Gastroesophageal sphincter (tissue), 4 donors: ENCODE measurements at regions not wholly inside any gene's neighbourhood (a gene's known extent, or its start where the extent isn't known, plus 50 kb on each side); places are given as distances from the start of the nearest gene placed in this dataset.

Source experiments
- ATAC-seq: fragments of 150-250 bp; one replicate; pipeline ENCODE4 v1.9.1; 2016; ENCODE audit warnings: mild to moderate bottlenecking, moderate library complexity
- H3K27ac ChIP-seq, 4 donors: fragments of 200-600 bp; sonication (generic) in 3 of 4; 1 replicate in 3 of 4; 2 replicates in 1 of 4; pipeline ENCODE4 v1.5.1; 2016 to 2019
- H3K27me3 ChIP-seq: fragments of 200-600 bp; sonication (generic); one replicate; pipeline ENCODE4 v1.5.1; 2019
- H3K36me3 ChIP-seq, 2 donors: fragments of 200-600 bp; sonication (generic); one replicate each; pipeline ENCODE4 v1.5.1; 2019; ENCODE audit warnings: control low read depth in 1 of 2
- H3K4me1 ChIP-seq, 3 donors: fragments of 200-600 bp; sonication (generic); 1 replicate in 2 of 3; 2 replicates in 1 of 3; pipeline ENCODE4 v1.5.1; 2016 to 2019; ENCODE audit warnings: control low read depth in 2 of 3
- H3K4me3 ChIP-seq, 2 donors: fragments of 200-600 bp; sonication (generic); one replicate each; pipeline ENCODE4 v1.5.1; 2019; ENCODE audit warnings: mild to moderate bottlenecking in 1 of 2, moderate library complexity in 1 of 2
- H3K9me3 ChIP-seq, 3 donors: fragments of 200-600 bp; sonication (generic); one replicate each; pipeline ENCODE4 v1.5.1; 2017 to 2019; ENCODE audit warnings: control low read depth in 2 of 3
- EP300 ChIP-seq: sonication (generic); formaldehyde crosslinking; IDR thresholded peaks from one replicate; pipeline ENCODE4 v1.6.1; 2017; ENCODE audit warnings: antibody characterized with exemption, mild to moderate bottlenecking
- POLR2A ChIP-seq, 2 donors: fragments of 450-650 bp; IDR thresholded peaks; one replicate each; pipeline ENCODE4 v1.6.1; 2017; ENCODE audit warnings: antibody characterized with exemption in 2 of 2, mild to moderate bottlenecking in 2 of 2, moderate library complexity in 1 of 2
- POLR2AphosphoS5 ChIP-seq: sonication (generic); formaldehyde crosslinking; IDR thresholded peaks from one replicate; pipeline ENCODE4 v1.6.1; 2017; ENCODE audit warnings: antibody characterized with exemption
- WGBS, 2 donors: methylation state at CpG; one replicate each; pipeline ENCODE4 v1.1.5; 2018; ENCODE audit warnings: low coverage in 1 of 2; 5-methylcytosine and 5-hydroxymethylcytosine counted together
- TF ChIP-seq, protein P1 (sequence below), 4 experiments: fragments of 200-600 bp in 2 of 4; fragments of 450-650 bp in 2 of 4; sonication (generic) in 1 of 4; IDR thresholded peaks; one replicate each; pipeline ENCODE4 v1.5.1; 2017 to 2019; ENCODE audit warnings: antibody characterized with exemption in 4 of 4, mild to moderate bottlenecking in 2 of 4, moderate library complexity in 2 of 4

GRCh38 chr12:126608607-126609175, 1543.5 kb downstream of the AACS start:
- TF ChIP-seq POLR2A (IDR thresholded peaks at IDR 0.05) (no peak), POLR2AphosphoS5 (no peak), EP300 (no peak)
- TF ChIP-seq, protein P1, sequence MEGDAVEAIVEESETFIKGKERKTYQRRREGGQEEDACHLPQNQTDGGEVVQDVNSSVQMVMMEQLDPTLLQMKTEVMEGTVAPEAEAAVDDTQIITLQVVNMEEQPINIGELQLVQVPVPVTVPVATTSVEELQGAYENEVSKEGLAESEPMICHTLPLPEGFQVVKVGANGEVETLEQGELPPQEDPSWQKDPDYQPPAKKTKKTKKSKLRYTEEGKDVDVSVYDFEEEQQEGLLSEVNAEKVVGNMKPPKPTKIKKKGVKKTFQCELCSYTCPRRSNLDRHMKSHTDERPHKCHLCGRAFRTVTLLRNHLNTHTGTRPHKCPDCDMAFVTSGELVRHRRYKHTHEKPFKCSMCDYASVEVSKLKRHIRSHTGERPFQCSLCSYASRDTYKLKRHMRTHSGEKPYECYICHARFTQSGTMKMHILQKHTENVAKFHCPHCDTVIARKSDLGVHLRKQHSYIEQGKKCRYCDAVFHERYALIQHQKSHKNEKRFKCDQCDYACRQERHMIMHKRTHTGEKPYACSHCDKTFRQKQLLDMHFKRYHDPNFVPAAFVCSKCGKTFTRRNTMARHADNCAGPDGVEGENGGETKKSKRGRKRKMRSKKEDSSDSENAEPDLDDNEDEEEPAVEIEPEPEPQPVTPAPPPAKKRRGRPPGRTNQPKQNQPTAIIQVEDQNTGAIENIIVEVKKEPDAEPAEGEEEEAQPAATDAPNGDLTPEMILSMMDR (IDR thresholded peaks at IDR 0.05): no peak
- Histone ChIP-seq H3K27me3 (no peaks in the 10 kb centered on the region), H3K9me3 (peaks cover 0 to 21% (median 0%) of the 10 kb centered on the region in 3 donors), H3K27ac (no peak overlapping the region), H3K4me3 (no peak overlapping the region), H3K4me1 (no peaks in the 10 kb centered on the region), H3K36me3 (no peaks in the 10 kb centered on the region)
- ATAC-seq: peak; percentile 31
- 61 to 76% methylated on average over 2 of the region's 2 CpGs for WGBS, 2 donors

DNA sequence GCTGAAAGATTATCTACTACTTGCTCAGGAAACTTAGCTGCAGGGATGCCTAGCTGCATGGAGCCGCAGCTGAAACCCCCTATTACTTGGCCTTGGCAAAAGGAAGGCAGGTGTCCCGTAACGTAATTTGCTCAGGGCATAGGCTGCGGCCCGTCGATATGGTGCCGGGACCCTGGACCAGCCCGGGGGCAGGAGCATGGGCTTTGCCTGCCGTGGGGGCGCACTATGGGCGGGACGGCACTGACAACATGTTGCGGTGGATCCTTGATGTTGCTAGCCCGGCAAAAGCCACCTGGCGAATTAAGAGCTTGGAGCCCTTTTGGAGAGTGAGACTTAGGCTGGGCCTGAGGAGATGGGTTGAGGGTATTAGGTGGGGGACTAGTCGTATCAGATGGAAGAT, 1551.2 kb downstream of the AACS start:
- TF ChIP-seq, protein P1 (IDR thresholded peaks at IDR 0.05): no peak
- TF ChIP-seq EP300 (no peak), POLR2AphosphoS5 (no peak), POLR2A (IDR thresholded peaks at IDR 0.05) (no peak)
- no peaks in the 10 kb centered on the region for H3K4me1 ChIP-seq
- H3K9me3 ChIP-seq: peaks cover 0 to 48% (median 0%) of the 10 kb centered on the region in 3 donors
- H3K36me3 ChIP-seq: no peaks in the 10 kb centered on the region
- no peak overlapping the region for H3K27ac ChIP-seq
- H3K27me3 ChIP-seq: no peaks in the 10 kb centered on the region
- 78% methylated on average over 4 of the region's 16 CpGs; no CpG with 5 or more reads in 1 of the 2 donors for WGBS, 2 donors
- no peak overlapping the region for H3K4me3 ChIP-seq
- ATAC-seq: no peak

DNA sequence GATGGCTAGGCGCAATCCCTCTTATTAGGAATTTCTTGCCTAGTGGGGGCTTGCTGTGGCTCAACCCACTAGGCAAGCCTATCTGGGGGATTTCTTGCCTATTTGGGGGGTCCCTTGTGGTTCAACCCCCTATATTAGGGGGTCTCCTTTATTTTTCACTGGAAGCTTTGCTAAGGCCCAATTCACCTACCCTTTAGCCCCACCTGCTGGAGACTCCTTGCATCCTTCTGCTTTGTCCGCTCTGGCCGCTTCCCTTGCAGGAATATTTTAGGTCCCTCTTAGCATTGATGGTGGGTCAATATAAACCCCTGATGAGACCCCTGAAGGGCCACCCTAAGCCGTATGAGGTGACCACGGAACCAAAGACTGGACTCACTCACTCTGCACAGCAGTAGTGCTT, 1552.1 kb downstream of the AACS start:
- Histone ChIP-seq H3K27ac (no peak overlapping the region), H3K36me3 (no peaks in the 10 kb centered on the region), H3K9me3 (peaks cover 0 to 40% (median 0%) of the 10 kb centered on the region in 3 donors), H3K4me3 (no peak overlapping the region), H3K27me3 (no peaks in the 10 kb centered on the region), H3K4me1 (no peaks in the 10 kb centered on the region)
- no peak for TF ChIP-seq POLR2AphosphoS5
- TF ChIP-seq, protein P1 (IDR thresholded peaks at IDR 0.05): peak in 1 of 4 experiments; percentile 21
- no peak for ATAC-seq
- 92 to 100% methylated on average over 3 to 5 of the region's 5 CpGs for WGBS, 2 donors

DNA sequence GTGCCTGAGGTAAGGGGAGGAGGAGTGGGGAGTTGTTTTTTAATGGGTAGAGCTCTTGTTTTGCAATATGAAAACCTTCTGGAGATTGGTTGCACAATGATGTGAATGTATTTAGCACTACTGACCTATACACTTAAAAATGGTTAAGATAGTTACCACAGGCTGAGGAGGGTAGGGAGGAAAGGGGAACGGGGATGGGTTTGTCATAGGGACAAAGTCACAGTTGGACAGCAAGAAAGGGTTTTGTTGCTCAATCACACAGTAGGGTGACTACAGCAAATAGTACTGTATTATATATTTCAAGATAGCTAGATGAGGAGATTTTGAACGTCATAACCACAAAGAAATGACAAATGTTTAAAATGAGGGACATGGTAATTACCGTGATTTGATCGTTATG, 1562.4 kb downstream of the AACS start:
- Histone ChIP-seq H3K27ac (no peak overlapping the region), H3K27me3 (no peaks in the 10 kb centered on the region), H3K4me3 (no peak overlapping the region), H3K4me1 (no peaks in the 10 kb centered on the region), H3K9me3 (no peaks in the 10 kb centered on the region), H3K36me3 (no peaks in the 10 kb centered on the region)
- TF ChIP-seq EP300 (no peak), POLR2A (IDR thresholded peaks at IDR 0.05) (no peak), POLR2AphosphoS5 (no peak)
- TF ChIP-seq, protein P1 (IDR thresholded peaks at IDR 0.05): no peak
- WGBS, 2 donors: 58 to 62% methylated on average over 4 of the region's 4 CpGs
- no peak for ATAC-seq

DNA sequence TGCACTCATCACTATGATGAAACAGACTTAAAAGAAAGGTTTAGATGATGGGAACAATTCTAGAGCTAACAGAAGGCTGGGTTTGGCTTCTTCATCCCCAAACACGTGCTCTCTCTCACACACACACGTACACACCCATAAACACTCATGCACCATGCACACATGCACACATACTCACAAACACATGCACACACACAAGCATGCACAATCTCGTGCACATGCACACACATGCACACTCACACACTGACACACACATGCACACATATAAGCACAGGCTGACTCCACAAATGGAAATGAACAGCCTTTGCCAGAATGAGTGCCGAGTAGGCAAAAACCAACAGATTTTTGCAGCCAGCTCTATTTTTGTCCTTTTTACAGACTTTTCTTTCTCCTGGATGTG, 1571.6 kb downstream of the AACS start:
- TF ChIP-seq, protein P1 (IDR thresholded peaks at IDR 0.05): no peak
- no peak for TF ChIP-seq POLR2AphosphoS5
- TF ChIP-seq EP300: no peak
- TF ChIP-seq POLR2A (IDR thresholded peaks at IDR 0.05): no peak
- Histone ChIP-seq H3K27ac (no peak overlapping the region), H3K4me1 (no peaks in the 10 kb centered on the region), H3K36me3 (no peaks in the 10 kb centered on the region), H3K9me3 (no peaks in the 10 kb centered on the region), H3K4me3 (no peak overlapping the region), H3K27me3 (no peaks in the 10 kb centered on the region)
- no peak for ATAC-seq
- WGBS, 2 donors: 73 to 79% methylated on average over 4 of the region's 4 CpGs
